Smooth muscle cell (in vitro differentiated cells): ENCODE measurements at regions not wholly inside any gene's neighbourhood (a gene's known extent, or its start where the extent isn't known, plus 50 kb on each side); places are given as distances from the start of the nearest gene placed in this dataset.
"Not testable (repeated sequence)": the region's sequence is repeated elsewhere in the genome, so short reads cannot be mapped to it uniquely, and the experiment has no call there.

Source experiments
- DNase-seq: peaks from one replicate; lab custom pipeline; 2025; ENCODE audit not compliant: unreplicated experiment; lab: John Stamatoyannopoulos, UW
- H2AFZ ChIP-seq: fragments of 200-600 bp; sonication (generic); 2 replicates; pipeline ENCODE4 v1.6.0; 2016; ENCODE audit warnings: antibody characterized with exemption, low read depth, mild to moderate bottlenecking
- H3F3A ChIP-seq: fragments of 200-600 bp; sonication (generic); 2 replicates; pipeline ENCODE4 v1.6.0; 2017; ENCODE audit warnings: antibody characterized with exemption, low read depth
- H3K27ac ChIP-seq: fragments of 200-600 bp; sonication (generic); 2 replicates; pipeline ENCODE4 v1.5.1; 2016; ENCODE audit warnings: low read depth, mild to moderate bottlenecking
- H3K27me3 ChIP-seq: fragments of 200-600 bp; sonication (generic); 2 replicates; pipeline ENCODE4 v1.6.1; 2016; ENCODE audit warnings: low read depth, mild to moderate bottlenecking
- H3K36me3 ChIP-seq: fragments of 200-600 bp; sonication (generic); 2 replicates; pipeline ENCODE4 v1.5.1; 2016; ENCODE audit warnings: low read depth
- H3K4me1 ChIP-seq: fragments of 200-600 bp; sonication (generic); 2 replicates; pipeline ENCODE4 v1.5.1; 2016; ENCODE audit warnings: low read depth
- H3K4me2 ChIP-seq: fragments of 200-600 bp; sonication (generic); 2 replicates; pipeline ENCODE4 v1.6.0; 2016; ENCODE audit warnings: mild to moderate bottlenecking
- H3K4me3 ChIP-seq: fragments of 200-600 bp; sonication (generic); 2 replicates; pipeline ENCODE4 v1.5.1; 2016; ENCODE audit warnings: mild to moderate bottlenecking
- H3K79me2 ChIP-seq: fragments of 200-600 bp; sonication (generic); 2 replicates; pipeline ENCODE4 v1.6.0; 2016; ENCODE audit warnings: low read depth, mild to moderate bottlenecking
- H3K9ac ChIP-seq: fragments of 200-600 bp; sonication (generic); 2 replicates; pipeline ENCODE4 v1.6.0; 2016; ENCODE audit warnings: low read depth
- H3K9me3 ChIP-seq: fragments of 200-600 bp; sonication (generic); replicated peaks from 2 replicates; pipeline ENCODE4 v1.5.1; 2016; ENCODE audit warnings: low read depth
- H4K20me1 ChIP-seq: fragments of 200-600 bp; sonication (generic); 2 replicates; pipeline ENCODE4 v1.6.0; 2016; ENCODE audit warnings: low read depth
- CTCF ChIP-seq: fragments of 200-600 bp; sonication (generic); IDR thresholded peaks from 2 replicates; pipeline ENCODE4 v1.5.1; 2017; ENCODE audit warnings: borderline replicate concordance, mild to moderate bottlenecking, antibody characterized with exemption; ENCODE audit not compliant: insufficient read depth, poor library complexity, severe bottlenecking
- WGBS: methylation state at CpG from one replicate; pipeline ENCODE4 v1.1.7; 2016; ENCODE audit warnings: low lambda C conversion rate; 5-methylcytosine and 5-hydroxymethylcytosine counted together

DNA sequence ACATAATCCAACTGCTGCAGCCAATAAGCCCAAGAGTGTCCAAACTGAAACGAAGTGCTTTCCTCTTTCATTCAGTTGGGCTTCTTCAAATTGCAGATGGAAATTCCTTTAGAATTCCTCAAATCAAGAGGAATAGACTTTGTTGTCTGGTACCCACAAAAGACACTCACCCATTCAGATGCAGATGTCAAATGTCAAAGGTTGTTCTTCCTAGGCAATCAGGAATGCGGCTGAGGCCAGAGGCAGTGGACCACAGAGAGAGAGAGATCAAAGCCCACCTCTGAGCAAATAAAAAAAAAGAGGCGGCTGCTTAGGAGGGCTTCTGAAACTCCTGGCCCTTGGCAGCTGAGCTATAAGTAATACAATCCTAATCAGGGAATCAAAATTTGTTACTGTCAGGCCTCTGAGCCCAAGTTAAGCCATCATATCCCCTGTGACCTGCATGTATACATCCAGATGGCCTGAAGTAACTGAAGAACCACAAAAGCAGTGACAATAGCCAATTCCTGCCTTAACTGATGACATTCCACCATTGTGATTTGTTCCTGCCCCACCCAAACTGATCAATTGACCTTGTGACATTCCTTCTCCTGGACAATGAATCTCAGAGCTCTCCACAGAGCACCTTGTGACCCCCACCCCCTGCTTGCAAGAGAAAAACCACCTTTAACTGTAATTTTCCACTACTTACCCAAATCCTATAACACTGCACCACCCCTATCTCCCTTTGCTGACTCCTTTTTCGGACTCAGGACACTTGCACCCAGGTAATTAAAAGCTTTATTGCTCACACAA is 303.0 kb upstream of the GJE1 start:
- H3K4me2 ChIP-seq: no peak overlapping the region
- H3K79me2 ChIP-seq: no peaks in the 10 kb centered on the region
- no peaks in the 10 kb centered on the region for H3K27me3 ChIP-seq
- H3K9ac ChIP-seq: no peak overlapping the region
- H4K20me1 ChIP-seq: no peaks in the 10 kb centered on the region
- no peaks in the 10 kb centered on the region for H3K9me3 ChIP-seq
- no peak for TF ChIP-seq CTCF
- no peak overlapping the region for H3K27ac ChIP-seq
- no peaks in the 10 kb centered on the region for H3F3A ChIP-seq
- no peaks in the 10 kb centered on the region for H3K36me3 ChIP-seq
- no peak for DNase-seq
- no peak overlapping the region for H2AFZ ChIP-seq
- peaks cover 14% of the 10 kb centered on the region for H3K4me1 ChIP-seq
- WGBS: 73% methylated on average over 4 of the region's 4 CpGs
- H3K4me3 ChIP-seq: no peak overlapping the region

GRCh38 chr6:141824350-141824749 is 308.4 kb upstream of the GJE1 start:
- Histone ChIP-seq H3K4me1 (peaks cover 4% of the 10 kb centered on the region), H3K27me3 (no peaks in the 10 kb centered on the region), H3K9me3 (no peaks in the 10 kb centered on the region), H2AFZ (no peak overlapping the region), H4K20me1 (no peaks in the 10 kb centered on the region), H3F3A (no peaks in the 10 kb centered on the region), H3K36me3 (no peaks in the 10 kb centered on the region), H3K27ac (no peak overlapping the region), H3K9ac (no peak overlapping the region), H3K79me2 (no peaks in the 10 kb centered on the region), H3K4me2 (no peak overlapping the region), H3K4me3 (no peak overlapping the region)
- no peak for DNase-seq
- no peak for TF ChIP-seq CTCF
- 47% methylated on average over 1 of the region's 1 CpG for WGBS

GRCh38 chr6:141815039-141815438 is 317.7 kb upstream of the GJE1 start:
- not testable (repeated sequence) for H3K4me3 ChIP-seq
- 91% methylated on average over 16 of the region's 16 CpGs for WGBS

DNA sequence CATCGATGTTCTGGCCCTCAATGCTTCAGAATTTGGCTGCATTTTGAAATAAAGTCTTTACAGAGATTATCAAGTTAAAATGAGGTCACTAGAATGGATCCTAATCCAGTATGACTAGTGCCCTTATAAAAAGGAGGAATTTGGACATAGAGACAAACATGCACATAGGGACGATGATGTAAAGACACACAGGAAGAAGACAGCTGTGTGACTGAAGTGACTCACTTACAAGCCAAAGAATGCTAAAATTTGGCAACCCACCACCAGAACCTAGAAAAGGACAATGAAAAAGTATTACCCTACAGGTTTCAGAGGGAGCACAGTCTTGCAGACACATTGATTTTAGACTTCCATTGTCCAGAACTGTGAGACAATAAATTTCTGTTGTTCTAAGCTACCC is 322.8 kb upstream of the GJE1 start:
- H3K79me2 ChIP-seq: no peaks in the 10 kb centered on the region
- no peak overlapping the region for H3K4me3 ChIP-seq
- no peak for TF ChIP-seq CTCF
- no peak overlapping the region for H3K9ac ChIP-seq
- no peak overlapping the region for H2AFZ ChIP-seq
- H3K4me2 ChIP-seq: no peak overlapping the region
- H3K9me3 ChIP-seq: no peaks in the 10 kb centered on the region
- H3K27me3 ChIP-seq: no peaks in the 10 kb centered on the region
- WGBS: 59% methylated on average over 2 of the region's 2 CpGs
- no peak overlapping the region for H3K27ac ChIP-seq
- H4K20me1 ChIP-seq: no peaks in the 10 kb centered on the region
- no peaks in the 10 kb centered on the region for H3K36me3 ChIP-seq
- DNase-seq: no peak
- H3F3A ChIP-seq: no peaks in the 10 kb centered on the region
- H3K4me1 ChIP-seq: peaks cover 5% of the 10 kb centered on the region

More at GRCh38 chr6:141815039-141815438, 317.7 kb upstream of the GJE1 start:
- H3K9ac ChIP-seq, H4K20me1 ChIP-seq, H3K4me1 ChIP-seq, H3K27ac ChIP-seq, DNase-seq, H3K36me3 ChIP-seq, H2AFZ ChIP-seq, H3F3A ChIP-seq, H3K79me2 ChIP-seq, H3K27me3 ChIP-seq, H3K4me2 ChIP-seq, H3K9me3 ChIP-seq: not testable (repeated sequence)
